ENCODE measurements at regions not wholly inside any gene's neighbourhood (a gene's known extent, or its start where the extent isn't known, plus 50 kb on each side); places are given as distances from the start of the nearest gene placed in this dataset.

- H3K36me3 ChIP-seq = no peaks in the 10 kb centered on the region
- H3K27me3 ChIP-seq (ENCODE audit: low read depth) = no peaks in the 10 kb centered on the region
- TF ChIP-seq, protein P1, sequence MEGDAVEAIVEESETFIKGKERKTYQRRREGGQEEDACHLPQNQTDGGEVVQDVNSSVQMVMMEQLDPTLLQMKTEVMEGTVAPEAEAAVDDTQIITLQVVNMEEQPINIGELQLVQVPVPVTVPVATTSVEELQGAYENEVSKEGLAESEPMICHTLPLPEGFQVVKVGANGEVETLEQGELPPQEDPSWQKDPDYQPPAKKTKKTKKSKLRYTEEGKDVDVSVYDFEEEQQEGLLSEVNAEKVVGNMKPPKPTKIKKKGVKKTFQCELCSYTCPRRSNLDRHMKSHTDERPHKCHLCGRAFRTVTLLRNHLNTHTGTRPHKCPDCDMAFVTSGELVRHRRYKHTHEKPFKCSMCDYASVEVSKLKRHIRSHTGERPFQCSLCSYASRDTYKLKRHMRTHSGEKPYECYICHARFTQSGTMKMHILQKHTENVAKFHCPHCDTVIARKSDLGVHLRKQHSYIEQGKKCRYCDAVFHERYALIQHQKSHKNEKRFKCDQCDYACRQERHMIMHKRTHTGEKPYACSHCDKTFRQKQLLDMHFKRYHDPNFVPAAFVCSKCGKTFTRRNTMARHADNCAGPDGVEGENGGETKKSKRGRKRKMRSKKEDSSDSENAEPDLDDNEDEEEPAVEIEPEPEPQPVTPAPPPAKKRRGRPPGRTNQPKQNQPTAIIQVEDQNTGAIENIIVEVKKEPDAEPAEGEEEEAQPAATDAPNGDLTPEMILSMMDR (IDR thresholded peaks at IDR 0.05) = no peak
- no peaks in the 10 kb centered on the region for H3K9me3 ChIP-seq
- no peaks in the 10 kb centered on the region for H3K4me1 ChIP-seq
- peak in 1 of 2 donors; percentile 32 for ATAC-seq
- H3K4me3 ChIP-seq = no peak overlapping the region
- H3K27ac ChIP-seq = no peak overlapping the region
- intact Hi-C loops (cut with DNase I) = no loop called here
- no peak for DNase-seq
These were observed 80.5 kb upstream of the ABCA12 start for GRCh38 chr2:215218587-215219577.

DNA sequence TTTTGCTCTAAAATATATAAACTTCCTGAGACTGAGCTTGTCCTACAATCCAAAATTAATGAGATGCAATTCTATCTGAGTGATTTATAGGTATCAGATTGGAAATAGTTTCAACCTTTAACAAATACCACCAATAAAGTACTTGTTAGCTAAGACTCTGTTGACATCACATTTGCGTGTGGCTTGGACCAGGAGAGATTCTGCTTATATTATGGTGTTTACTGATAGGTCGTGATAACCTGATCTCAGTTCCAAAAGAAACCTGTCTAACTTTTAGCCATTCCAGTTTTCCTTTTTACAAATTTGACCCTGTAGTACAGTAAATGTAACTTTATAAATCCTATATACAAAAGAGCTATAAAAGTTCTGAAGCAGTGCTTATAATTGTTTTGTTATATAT, 78.4 kb upstream of the ABCA12 start:
- H3K4me1 ChIP-seq = no peaks in the 10 kb centered on the region
- H3K36me3 ChIP-seq = no peaks in the 10 kb centered on the region
- no peak for DNase-seq
- H3K4me3 ChIP-seq = no peak overlapping the region
- TF ChIP-seq, protein P1 (IDR thresholded peaks at IDR 0.05) = no peak
- intact Hi-C loops (cut with DNase I) = no loop called here
- H3K27ac ChIP-seq = no peak overlapping the region
- no peaks in the 10 kb centered on the region for H3K27me3 ChIP-seq (ENCODE audit: low read depth)
- H3K9me3 ChIP-seq = peaks cover under 1% of the 10 kb centered on the region
- no peak for ATAC-seq

- ATAC-seq (no peak), DNase-seq (no peak)
- intact Hi-C loops (cut with DNase I) = no loop called here
- no peaks in the 10 kb centered on the region for H3K36me3 ChIP-seq
- no peak overlapping the region for H3K27ac ChIP-seq
- peaks cover 3% of the 10 kb centered on the region for H3K9me3 ChIP-seq
- H3K4me3 ChIP-seq = no peak overlapping the region
- no peaks in the 10 kb centered on the region for H3K4me1 ChIP-seq
- TF ChIP-seq, protein P1 (IDR thresholded peaks at IDR 0.05) = no peak
- no peaks in the 10 kb centered on the region for H3K27me3 ChIP-seq (ENCODE audit: low read depth)
These were observed 77.2 kb upstream of the ABCA12 start for GRCh38 chr2:215215637-215216036.

DNA sequence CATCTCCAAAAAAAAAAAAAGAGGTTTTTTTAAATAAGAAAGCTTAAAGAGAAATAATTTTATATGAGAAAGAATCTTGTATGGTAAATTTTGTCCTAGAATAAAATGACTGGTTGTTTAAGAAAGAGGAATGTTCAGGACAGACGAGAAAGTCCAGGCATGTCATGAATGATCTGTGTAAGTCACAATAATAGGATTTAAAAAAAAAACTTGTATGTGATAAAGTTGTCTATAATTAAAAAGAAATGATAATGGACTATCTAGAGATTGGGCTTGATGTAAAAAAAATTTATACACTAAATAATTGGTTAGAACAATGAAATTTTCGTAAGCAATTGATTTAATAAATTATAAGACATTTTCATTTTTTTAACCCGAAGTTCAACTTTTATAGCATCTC, 71.7 kb upstream of the ABCA12 start:
- H3K27ac ChIP-seq = no peak overlapping the region
- DNase-seq (no peak), ATAC-seq (no peak)
- H3K36me3 ChIP-seq = no peaks in the 10 kb centered on the region
- intact Hi-C loops (cut with DNase I) = no loop called here
- H3K27me3 ChIP-seq (ENCODE audit: low read depth) = no peaks in the 10 kb centered on the region
- H3K4me3 ChIP-seq = no peak overlapping the region
- peaks cover 3% of the 10 kb centered on the region for H3K9me3 ChIP-seq
- TF ChIP-seq, protein P1 (IDR thresholded peaks at IDR 0.05) = no peak
- H3K4me1 ChIP-seq = no peaks in the 10 kb centered on the region

- Histone ChIP-seq H3K4me1 (no peaks in the 10 kb centered on the region), H3K27me3 (ENCODE audit: low read depth) (no peaks in the 10 kb centered on the region), H3K4me3 (no peak overlapping the region), H3K9me3 (peaks cover 3% of the 10 kb centered on the region), H3K36me3 (no peaks in the 10 kb centered on the region), H3K27ac (no peak overlapping the region)
- TF ChIP-seq, protein P1 (IDR thresholded peaks at IDR 0.05) = no peak
- ATAC-seq (no peak), DNase-seq (no peak)
- intact Hi-C loops (cut with DNase I) = no loop called here
These were observed 69.5 kb upstream of the ABCA12 start for GRCh38 chr2:215207791-215208367.

Data from lower lobe of right lung (tissue), 2 donors.